ENCODE measurements at regions not wholly inside any gene's neighbourhood (a gene's known extent, or its start where the extent isn't known, plus 50 kb on each side); places are given as distances from the start of the nearest gene placed in this dataset.

DNA sequence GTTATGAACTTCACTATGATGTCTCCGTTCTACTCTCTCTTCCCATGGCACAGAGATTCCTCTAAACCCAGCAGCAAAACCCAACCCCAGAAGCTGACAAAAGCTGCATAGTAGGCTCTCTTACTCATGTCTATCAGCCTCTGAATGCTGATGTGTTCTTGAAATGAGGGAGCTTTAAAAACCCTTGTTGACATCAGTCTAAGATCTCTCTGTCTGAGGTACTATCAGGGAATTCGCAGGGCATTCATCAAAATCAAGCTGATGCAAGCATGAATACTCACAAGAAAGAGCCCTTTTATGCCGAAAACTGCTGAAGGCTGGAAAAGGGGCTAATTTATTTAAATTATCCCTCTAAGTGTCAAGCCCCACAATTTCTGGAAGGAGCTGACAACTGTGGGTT lies 710.6 kb upstream of the FANCL start:
- Histone ChIP-seq H3K4me3 (no peak overlapping the region), H3K36me3 (no peaks in the 10 kb centered on the region), H3K4me1 (no peaks in the 10 kb centered on the region), H3K9me3 (no peaks in the 10 kb centered on the region), H3K27ac (no peak overlapping the region), H3K27me3 (no peaks in the 10 kb centered on the region)
- DNase-seq = no peak
- TF ChIP-seq, protein P1, sequence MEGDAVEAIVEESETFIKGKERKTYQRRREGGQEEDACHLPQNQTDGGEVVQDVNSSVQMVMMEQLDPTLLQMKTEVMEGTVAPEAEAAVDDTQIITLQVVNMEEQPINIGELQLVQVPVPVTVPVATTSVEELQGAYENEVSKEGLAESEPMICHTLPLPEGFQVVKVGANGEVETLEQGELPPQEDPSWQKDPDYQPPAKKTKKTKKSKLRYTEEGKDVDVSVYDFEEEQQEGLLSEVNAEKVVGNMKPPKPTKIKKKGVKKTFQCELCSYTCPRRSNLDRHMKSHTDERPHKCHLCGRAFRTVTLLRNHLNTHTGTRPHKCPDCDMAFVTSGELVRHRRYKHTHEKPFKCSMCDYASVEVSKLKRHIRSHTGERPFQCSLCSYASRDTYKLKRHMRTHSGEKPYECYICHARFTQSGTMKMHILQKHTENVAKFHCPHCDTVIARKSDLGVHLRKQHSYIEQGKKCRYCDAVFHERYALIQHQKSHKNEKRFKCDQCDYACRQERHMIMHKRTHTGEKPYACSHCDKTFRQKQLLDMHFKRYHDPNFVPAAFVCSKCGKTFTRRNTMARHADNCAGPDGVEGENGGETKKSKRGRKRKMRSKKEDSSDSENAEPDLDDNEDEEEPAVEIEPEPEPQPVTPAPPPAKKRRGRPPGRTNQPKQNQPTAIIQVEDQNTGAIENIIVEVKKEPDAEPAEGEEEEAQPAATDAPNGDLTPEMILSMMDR (IDR thresholded peaks at IDR 0.05) = no peak
- TF ChIP-seq POLR2A (IDR thresholded peaks at IDR 0.05) = no peak

DNA sequence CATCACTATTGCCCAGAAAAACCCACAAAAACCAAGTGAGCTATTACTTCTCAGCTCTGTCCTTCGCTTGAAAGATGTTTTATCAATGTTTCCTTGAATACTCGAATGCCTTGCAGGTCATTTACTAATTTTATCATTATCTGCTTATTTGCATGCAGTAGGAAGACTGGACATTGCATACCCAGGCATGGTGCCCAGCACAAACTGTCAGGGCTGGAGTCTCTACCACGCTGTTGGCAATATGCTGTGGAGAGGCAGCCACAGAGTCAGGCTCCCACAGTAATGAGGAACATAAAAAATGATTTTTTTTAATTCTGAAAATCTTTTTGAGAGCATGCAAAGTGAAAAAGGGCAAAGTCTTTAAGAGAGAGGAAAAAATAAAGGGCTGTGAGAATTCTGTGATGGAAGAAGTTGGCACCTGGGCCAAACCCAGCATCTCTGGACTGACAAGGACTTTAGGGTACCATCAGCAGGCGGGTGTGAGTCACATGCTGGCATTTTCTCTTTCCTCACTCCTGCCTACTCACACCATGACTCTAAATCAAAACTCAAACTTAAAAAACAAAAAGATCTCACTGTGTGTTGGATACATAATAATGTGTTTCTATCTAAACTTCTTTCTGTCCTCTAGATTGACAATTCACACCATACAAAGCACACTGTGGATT lies 709.8 kb upstream of the FANCL start:
- Histone ChIP-seq H3K27ac (no peak overlapping the region), H3K36me3 (no peaks in the 10 kb centered on the region), H3K9me3 (no peaks in the 10 kb centered on the region), H3K4me1 (no peaks in the 10 kb centered on the region), H3K27me3 (no peaks in the 10 kb centered on the region), H3K4me3 (no peak overlapping the region)
- TF ChIP-seq, protein P1 (IDR thresholded peaks at IDR 0.05) = no peak
- no peak for TF ChIP-seq POLR2A (IDR thresholded peaks at IDR 0.05)
- no peak for DNase-seq

DNA sequence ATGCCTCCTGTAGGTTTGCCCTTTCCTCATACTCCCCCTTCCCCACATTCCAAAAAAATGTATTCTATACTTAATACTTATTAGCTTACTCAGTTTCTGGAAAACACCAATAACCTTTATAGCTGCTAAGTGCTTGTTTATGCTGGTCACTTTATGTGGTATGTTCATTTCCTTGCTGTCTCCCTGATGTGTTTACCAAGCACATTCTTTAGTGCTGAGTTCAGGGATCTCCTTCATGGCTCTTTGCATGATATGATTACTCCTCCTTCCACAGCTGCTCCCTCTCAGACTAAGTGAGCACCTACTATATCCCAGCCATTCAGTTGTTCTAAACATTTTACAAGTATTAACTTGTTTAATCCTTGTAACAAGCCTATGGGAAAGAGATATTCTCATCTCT lies 698.3 kb upstream of the FANCL start:
- Histone ChIP-seq H3K36me3 (no peaks in the 10 kb centered on the region), H3K27me3 (no peaks in the 10 kb centered on the region), H3K4me1 (no peaks in the 10 kb centered on the region), H3K4me3 (no peak overlapping the region), H3K9me3 (peaks cover 0 to 7% (median 0%) of the 10 kb centered on the region in 4 donors), H3K27ac (no peak overlapping the region)
- TF ChIP-seq, protein P1 (IDR thresholded peaks at IDR 0.05) = no peak
- TF ChIP-seq POLR2A (IDR thresholded peaks at IDR 0.05) = no peak
- DNase-seq = no peak

DNA sequence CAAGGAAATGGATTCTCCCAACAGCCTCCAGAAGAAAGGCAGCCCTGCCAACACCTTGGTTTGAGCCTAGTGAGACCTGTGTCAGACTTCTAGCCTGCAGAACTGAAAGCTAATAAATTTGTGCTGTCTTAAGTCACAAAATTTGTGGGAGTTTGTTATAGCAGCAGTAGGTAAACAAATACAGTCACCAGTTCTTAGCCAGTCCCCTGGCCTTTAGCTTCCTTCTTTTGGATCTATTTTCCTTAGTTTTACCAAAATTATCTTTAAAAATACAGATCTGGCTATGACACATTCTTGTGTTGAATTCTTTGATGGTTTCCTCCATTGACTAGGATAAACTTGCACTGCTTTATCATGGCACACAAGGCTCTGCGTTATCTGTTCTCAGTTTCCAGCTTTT lies 697.9 kb upstream of the FANCL start:
- Histone ChIP-seq H3K4me1 (no peaks in the 10 kb centered on the region), H3K36me3 (no peaks in the 10 kb centered on the region), H3K9me3 (peaks cover 0 to 7% (median 0%) of the 10 kb centered on the region in 4 donors), H3K27me3 (no peaks in the 10 kb centered on the region), H3K4me3 (no peak overlapping the region), H3K27ac (no peak overlapping the region)
- TF ChIP-seq, protein P1 (IDR thresholded peaks at IDR 0.05) = no peak
- TF ChIP-seq POLR2A (IDR thresholded peaks at IDR 0.05) = no peak
- no peak for DNase-seq

DNA sequence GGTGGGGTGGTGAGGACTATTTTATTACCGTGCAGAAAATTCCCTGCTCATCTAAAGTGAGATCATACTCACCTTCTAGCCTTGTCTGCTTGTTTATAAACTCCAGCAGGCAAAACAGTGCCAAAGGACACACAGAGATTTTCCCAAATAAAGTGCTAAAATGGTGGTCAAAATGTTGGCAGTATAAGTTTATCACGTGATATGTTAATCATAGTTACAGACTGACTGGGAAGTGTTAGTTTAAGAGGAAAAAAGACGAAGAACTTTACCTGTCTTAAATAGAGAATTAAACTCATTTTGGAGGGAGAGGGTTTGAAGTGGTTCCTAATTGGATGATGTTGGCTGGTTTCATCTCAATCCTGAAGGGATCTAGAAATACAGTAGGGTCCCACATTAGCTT lies 691.7 kb upstream of the FANCL start:
- H3K4me3 ChIP-seq = no peak overlapping the region
- no peaks in the 10 kb centered on the region for H3K4me1 ChIP-seq
- no peak overlapping the region for H3K27ac ChIP-seq
- no peaks in the 10 kb centered on the region for H3K36me3 ChIP-seq
- no peaks in the 10 kb centered on the region for H3K9me3 ChIP-seq
- TF ChIP-seq, protein P1 (IDR thresholded peaks at IDR 0.05) = no peak
- TF ChIP-seq POLR2A (IDR thresholded peaks at IDR 0.05) = no peak
- no peak for DNase-seq
- no peaks in the 10 kb centered on the region for H3K27me3 ChIP-seq

DNA sequence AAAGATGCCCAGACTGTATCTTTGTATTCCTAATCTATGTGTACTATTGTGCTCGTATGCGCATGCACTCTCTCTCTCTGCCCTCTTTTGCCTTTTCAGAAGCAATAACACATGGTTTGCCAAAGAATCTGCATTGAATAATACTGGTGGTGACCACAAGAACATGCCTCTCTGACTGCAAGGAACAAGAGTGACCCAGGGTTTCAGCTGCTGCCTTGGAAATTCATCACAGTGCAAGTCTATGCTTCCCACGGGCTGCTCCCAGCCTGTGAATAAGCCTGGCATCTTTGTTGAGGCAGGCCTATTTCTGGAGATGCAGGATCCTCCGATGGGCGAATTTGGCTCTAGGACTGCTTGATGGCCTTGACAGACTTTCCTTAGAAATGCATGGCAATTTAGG lies 689.4 kb upstream of the FANCL start:
- TF ChIP-seq, protein P1 (IDR thresholded peaks at IDR 0.05) = no peak
- TF ChIP-seq POLR2A (IDR thresholded peaks at IDR 0.05) = no peak
- Histone ChIP-seq H3K27ac (no peak overlapping the region), H3K4me1 (no peaks in the 10 kb centered on the region), H3K36me3 (no peaks in the 10 kb centered on the region), H3K4me3 (no peak overlapping the region), H3K27me3 (no peaks in the 10 kb centered on the region), H3K9me3 (no peaks in the 10 kb centered on the region)
- DNase-seq = no peak

Data from Peyer's patch (tissue), 4 donors.